Small intestine (tissue), 7 donors: ENCODE measurements at regions not wholly inside any gene's neighbourhood (a gene's known extent, or its start where the extent isn't known, plus 50 kb on each side); places are given as distances from the start of the nearest gene placed in this dataset.

Experiments
- DNase-seq, 2 donors: peaks; one replicate each; pipeline versions ENCODE4 v3.0.0 to v3.0.0-alpha.2; 2013
- FAIRE-seq: peaks from 2 replicates; lab custom pipeline; 2012; peaks lifted over from hg19 to GRCh38; lab: Jason Lieb, UNC
- H3K27ac ChIP-seq, 3 donors: one replicate each; pipeline ENCODE4 v1.5.1; 2013; ENCODE audit warnings: low read length in 2 of 3, mild to moderate bottlenecking in 2 of 3, control low read depth in 1 of 3, inconsistent platforms in 1 of 3, low read depth in 1 of 3, moderate library complexity in 1 of 3
- H3K27me3 ChIP-seq, 3 donors: one replicate each; pipeline ENCODE4 v1.6.1; 2013; ENCODE audit warnings: low read length in 3 of 3, inconsistent platforms in 1 of 3; ENCODE audit not compliant: control insufficient read depth in 3 of 3, insufficient read depth in 3 of 3
- H3K36me3 ChIP-seq, 3 donors: one replicate each; pipeline ENCODE4 v1.6.1; 2013; ENCODE audit warnings: low read length in 3 of 3, inconsistent platforms in 1 of 3, low read depth in 1 of 3, mild to moderate bottlenecking in 1 of 3, moderate library complexity in 1 of 3; ENCODE audit not compliant: control insufficient read depth in 3 of 3, insufficient read depth in 2 of 3
- H3K4me1 ChIP-seq, 3 donors: one replicate each; pipeline ENCODE4 v1.6.1; 2013; ENCODE audit warnings: low read length in 2 of 3, inconsistent platforms in 1 of 3, low read depth in 1 of 3, mild to moderate bottlenecking in 1 of 3, moderate library complexity in 1 of 3; ENCODE audit not compliant: control insufficient read depth in 3 of 3, insufficient read depth in 2 of 3
- H3K4me3 ChIP-seq, 3 donors: one replicate each; pipeline ENCODE4 v1.5.1; 2013; ENCODE audit warnings: low read length in 3 of 3, control low read depth in 1 of 3, inconsistent platforms in 1 of 3, low read depth in 1 of 3, mild to moderate bottlenecking in 1 of 3, moderate library complexity in 1 of 3
- H3K9me3 ChIP-seq, 2 donors: one replicate each; pipeline ENCODE4 v1.6.1; 2013; ENCODE audit warnings: low read depth in 1 of 2, low read length in 1 of 2; ENCODE audit not compliant: control insufficient read depth in 2 of 2, insufficient read depth in 1 of 2
- WGBS, 3 donors: extraction: QIAGEN DNeasy Blood & Tissue Kit; methylation state at CpG; one replicate each; pipeline ENCODE4 v1.1.7; 2013; 5-methylcytosine and 5-hydroxymethylcytosine counted together
- donor health status: healthy with polysubstance abuse.
- donor health status: control.
- donor health status: control.
- donor health status: Bipolar disorder and iron deficiency.
- donor health status: healthy.

DNA sequence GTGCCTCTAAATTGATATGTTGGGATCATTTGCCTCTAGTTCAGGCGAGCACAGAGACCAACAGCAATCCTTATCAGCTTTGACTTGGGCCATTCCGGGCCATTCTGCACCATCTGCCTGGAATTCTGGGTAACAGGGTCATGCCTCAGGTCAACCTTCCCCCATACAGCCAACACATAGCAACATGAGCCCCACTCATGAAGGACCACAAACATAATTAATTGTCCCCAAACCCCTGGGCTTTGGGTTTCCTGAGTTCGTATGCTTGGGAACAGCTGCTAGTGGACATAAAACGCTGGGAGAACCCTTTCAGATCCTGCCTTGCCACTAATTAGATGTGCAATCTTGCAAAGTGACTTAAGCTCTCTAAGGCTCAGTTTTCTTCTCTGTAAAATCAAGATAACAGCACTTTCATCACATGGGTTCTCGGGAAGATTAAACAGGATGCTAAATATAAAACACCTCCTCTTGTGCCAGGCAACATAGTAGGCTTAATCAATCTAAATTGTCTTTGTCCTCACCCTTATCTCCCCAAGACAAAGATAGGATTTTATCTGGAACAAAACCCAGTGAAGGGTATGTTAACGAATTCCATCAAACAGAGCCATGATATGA, 426.5 kb downstream of the CD83 start:
- no peak overlapping the region for H3K4me3 ChIP-seq
- H3K9me3 ChIP-seq, result no peaks in the 10 kb centered on the region
- no peaks in the 10 kb centered on the region for H3K36me3 ChIP-seq
- no peak for DNase-seq
- WGBS, 3 donors, result 37 to 68% (median 45%) methylated on average over 6 of the region's 6 CpGs
- H3K4me1 ChIP-seq, result peaks cover 0 to 4% (median 2%) of the 10 kb centered on the region in 3 donors
- no peak overlapping the region for H3K27ac ChIP-seq
- H3K27me3 ChIP-seq, result no peaks in the 10 kb centered on the region
- FAIRE-seq, result no peak

- Histone ChIP-seq H3K36me3 (no peaks in the 10 kb centered on the region), H3K4me1 (peaks cover 0 to 10% (median 2%) of the 10 kb centered on the region in 3 donors), H3K4me3 (no peak overlapping the region), H3K27me3 (no peaks in the 10 kb centered on the region), H3K9me3 (no peaks in the 10 kb centered on the region), H3K27ac (no peak overlapping the region)
- peak; percentile 23 to 49 for DNase-seq
- WGBS, 3 donors, result 22 to 65% (median 24%) methylated on average over 3 of the region's 3 CpGs
- FAIRE-seq, result no peak
Observed at GRCh38 chr6:14544666-14545065, 427.1 kb downstream of the CD83 start.

GRCh38 chr6:14545496-14545895, 427.9 kb downstream of the CD83 start:
- Histone ChIP-seq H3K4me3 (no peak overlapping the region), H3K27ac (no peak overlapping the region), H3K9me3 (no peaks in the 10 kb centered on the region), H3K27me3 (no peaks in the 10 kb centered on the region), H3K36me3 (no peaks in the 10 kb centered on the region), H3K4me1 (peaks cover 0 to 18% (median 5%) of the 10 kb centered on the region in 3 donors)
- 87 to 95% (median 92%) methylated on average over 2 of the region's 2 CpGs for WGBS, 3 donors
- no peak for DNase-seq
- no peak for FAIRE-seq

DNA sequence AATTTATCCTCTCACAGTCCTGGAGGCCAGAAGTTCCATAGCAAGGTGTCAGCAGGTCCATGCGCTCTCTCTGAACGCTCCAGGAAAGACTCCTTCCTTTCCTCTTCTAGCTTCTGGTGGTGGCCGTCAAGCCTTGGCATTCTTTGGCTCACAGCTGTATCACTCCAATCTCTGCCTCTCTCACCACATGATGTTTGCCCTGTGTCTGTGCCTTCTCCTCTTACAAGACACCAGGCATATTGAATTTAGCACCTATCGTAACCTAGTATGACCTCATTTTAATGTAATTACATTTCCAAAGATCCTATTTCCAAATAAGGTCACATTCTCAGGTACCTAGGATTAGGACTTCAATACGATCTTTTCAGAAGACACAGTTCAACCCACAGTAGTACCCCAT, 428.5 kb downstream of the CD83 start:
- no peak for DNase-seq

GRCh38 chr6:14547284-14547998, 429.9 kb downstream of the CD83 start:
- Histone ChIP-seq H3K36me3 (no peaks in the 10 kb centered on the region), H3K27ac (no peak overlapping the region), H3K27me3 (no peaks in the 10 kb centered on the region), H3K9me3 (no peaks in the 10 kb centered on the region), H3K4me3 (no peak overlapping the region), H3K4me1 (peaks cover 2 to 31% (median 5%) of the 10 kb centered on the region in 3 donors)
- DNase-seq (no peak), FAIRE-seq (no peak)
- WGBS, 3 donors, result 81 to 93% (median 90%) methylated on average over 6 of the region's 6 CpGs

More for the DNA sequence above, 428.5 kb downstream of the CD83 start:
- peaks cover under 1 to 20% (median 5%) of the 10 kb centered on the region in 3 donors for H3K4me1 ChIP-seq
- H3K27ac ChIP-seq, result no peak overlapping the region
- no peak overlapping the region for H3K4me3 ChIP-seq
- H3K27me3 ChIP-seq, result no peaks in the 10 kb centered on the region
- no peaks in the 10 kb centered on the region for H3K36me3 ChIP-seq
- no peak for FAIRE-seq
- H3K9me3 ChIP-seq, result no peaks in the 10 kb centered on the region
- 91 to 93% (median 91%) methylated on average over 5 of the region's 5 CpGs for WGBS, 3 donors

DNA sequence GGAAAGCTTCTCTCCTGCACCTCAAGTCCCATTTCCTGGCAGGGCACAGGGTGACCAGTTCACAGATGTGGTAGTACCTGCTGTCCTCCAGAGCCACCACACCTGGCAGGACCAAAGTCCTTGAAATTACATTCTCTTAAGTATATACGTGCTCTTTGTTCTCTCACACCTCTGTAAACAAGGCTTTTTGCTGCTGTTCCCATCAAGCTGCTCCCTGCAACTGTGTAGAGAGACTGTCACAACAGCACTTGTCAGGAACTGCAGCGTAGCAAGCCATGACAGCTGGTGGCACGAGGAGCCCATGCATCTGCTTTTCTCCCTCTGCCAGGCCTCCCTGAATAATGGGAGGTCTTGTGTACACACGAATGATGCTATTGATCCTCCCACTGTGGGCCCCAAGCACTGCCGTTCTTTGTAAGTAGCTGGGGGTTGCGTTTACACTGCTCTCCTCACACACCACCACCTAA, 431.8 kb downstream of the CD83 start:
- DNase-seq (peak; percentile 75 to 97), FAIRE-seq (no peak)
- 16 to 46% (median 39%) methylated on average over 6 of the region's 6 CpGs for WGBS, 3 donors
- Histone ChIP-seq H3K27me3 (no peaks in the 10 kb centered on the region), H3K4me1 (peaks cover 2 to 31% (median 5%) of the 10 kb centered on the region in 3 donors), H3K36me3 (no peaks in the 10 kb centered on the region), H3K27ac (peak overlapping the region; percentile 88 to 95 (median 93)), H3K4me3 (peak overlapping the region in 1 of 3 donors; percentile 12), H3K9me3 (no peaks in the 10 kb centered on the region)

DNA sequence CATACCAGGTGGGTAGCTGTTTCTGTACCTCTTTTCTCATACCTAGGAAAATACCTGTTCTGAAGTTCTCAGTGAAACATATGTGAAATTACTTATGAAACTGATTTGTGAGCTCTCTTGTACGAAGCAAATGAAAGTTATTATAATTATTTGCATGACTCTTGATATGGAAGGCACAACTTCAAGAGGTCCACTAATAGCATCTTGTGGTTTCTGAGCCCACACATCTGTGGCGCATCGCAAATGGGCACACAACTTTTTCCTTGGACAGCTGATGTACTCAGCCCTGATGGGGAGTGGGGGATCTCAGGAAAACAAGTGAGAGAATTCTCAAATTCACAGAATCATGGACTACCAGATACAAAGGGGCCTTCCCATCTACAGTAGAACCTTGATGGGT, 432.3 kb downstream of the CD83 start:
- Histone ChIP-seq H3K36me3 (no peaks in the 10 kb centered on the region), H3K4me3 (no peak overlapping the region), H3K27me3 (no peaks in the 10 kb centered on the region), H3K9me3 (no peaks in the 10 kb centered on the region), H3K27ac (peak overlapping the region; percentile 88 to 95 (median 93)), H3K4me1 (peaks cover 2 to 31% (median 5%) of the 10 kb centered on the region in 3 donors)
- FAIRE-seq (no peak), DNase-seq (peak in 1 of 2 donors; percentile 18)
- 65 to 85% (median 75%) methylated on average over 3 of the region's 3 CpGs for WGBS, 3 donors

- Histone ChIP-seq H3K27me3 (no peaks in the 10 kb centered on the region), H3K36me3 (no peaks in the 10 kb centered on the region), H3K27ac (peak overlapping the region; percentile 61 to 95 (median 88)), H3K4me1 (peaks cover 4 to 35% (median 5%) of the 10 kb centered on the region in 3 donors), H3K4me3 (no peak overlapping the region), H3K9me3 (no peaks in the 10 kb centered on the region)
- FAIRE-seq (no peak), DNase-seq (peak in 1 of 2 donors; percentile 81)
- WGBS, 3 donors, result 12 to 69% (median 46%) methylated on average over 3 of the region's 3 CpGs
Observed at GRCh38 chr6:14550410-14550809, 432.8 kb downstream of the CD83 start.
